HG02884 (cell line): ENCODE measurements at regions not wholly inside any gene's neighbourhood (a gene's known extent, or its start where the extent isn't known, plus 50 kb on each side); places are given as distances from the start of the nearest gene placed in this dataset.
"Not testable (repeated sequence)": the region's sequence is repeated elsewhere in the genome, so short reads cannot be mapped to it uniquely, and the experiment has no call there.

Experiments used
- ATAC-seq: cut with Tn5 transposase; IDR thresholded peaks from one replicate; pipeline ENCODE4 v1.9.1; 2021; ENCODE audit warnings: mild to moderate bottlenecking, moderate library complexity; ENCODE audit not compliant: unreplicated experiment

DNA sequence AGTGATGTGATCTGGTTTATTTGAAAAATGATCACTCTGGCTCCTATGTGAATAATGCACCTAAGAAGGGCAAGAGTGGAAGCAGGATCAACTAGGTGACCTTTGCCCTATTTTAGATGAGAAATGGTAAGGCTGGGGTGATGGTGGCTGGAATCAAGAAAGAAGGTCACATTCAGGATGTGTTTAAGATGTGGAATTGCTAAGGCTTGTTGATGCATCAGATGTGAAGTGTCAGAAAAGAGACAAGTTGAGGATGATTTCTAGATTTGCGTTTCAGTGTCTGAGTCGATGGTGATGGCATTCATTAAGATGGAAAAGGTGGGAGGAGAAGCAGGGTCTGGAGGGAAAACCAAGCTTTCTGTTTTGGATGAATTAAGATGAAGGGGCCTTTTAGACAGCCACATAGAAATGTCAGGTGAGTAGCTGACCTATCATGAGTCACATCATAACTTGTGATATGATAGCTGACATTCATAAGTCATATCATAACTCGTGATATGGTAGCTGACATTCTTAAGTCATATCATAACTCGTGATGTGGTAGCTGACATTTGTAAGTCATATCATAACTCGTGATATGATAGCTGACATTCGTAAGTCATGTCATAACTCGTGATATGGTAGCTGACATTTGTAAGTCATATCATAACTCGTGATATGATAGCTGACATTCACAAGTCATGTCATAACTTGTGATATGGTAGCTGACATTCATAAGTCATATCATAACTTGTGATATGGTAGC, 101.2 kb upstream of the SEC11C start:
- ATAC-seq = no peak

DNA sequence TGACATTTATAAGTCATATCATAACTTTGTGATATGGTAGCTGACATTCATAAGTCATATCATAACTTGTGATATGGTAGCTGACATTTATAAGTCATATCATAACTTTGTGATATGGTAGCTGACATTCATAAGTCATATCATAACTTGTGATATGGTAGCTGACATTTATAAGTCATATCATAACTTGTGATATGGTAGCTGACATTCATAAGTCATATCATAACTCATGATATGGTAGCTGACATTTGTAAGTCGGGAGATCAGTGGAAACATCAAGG, 100.7 kb upstream of the SEC11C start:
- not testable (repeated sequence) for ATAC-seq

DNA sequence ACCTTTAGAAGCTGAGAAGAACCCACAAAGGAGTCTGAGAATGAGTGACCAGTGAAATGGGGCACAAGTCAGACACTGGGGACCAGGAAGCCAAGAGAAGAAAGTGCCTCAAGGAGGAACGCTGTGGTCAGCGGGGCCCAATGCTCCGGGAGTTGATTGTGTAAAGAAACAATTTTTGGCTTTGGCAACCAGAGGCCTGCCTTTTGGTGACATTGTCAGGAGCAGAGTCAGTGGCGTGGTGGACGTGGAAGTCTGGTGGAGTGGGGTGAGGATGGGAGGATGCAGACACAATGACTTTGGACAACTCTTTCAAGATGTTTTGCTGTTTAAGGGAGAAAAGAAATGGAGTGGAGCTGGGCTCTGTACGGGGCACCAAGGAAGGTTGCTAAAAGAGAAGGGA, 100.2 kb upstream of the SEC11C start:
- ATAC-seq = no peak

DNA sequence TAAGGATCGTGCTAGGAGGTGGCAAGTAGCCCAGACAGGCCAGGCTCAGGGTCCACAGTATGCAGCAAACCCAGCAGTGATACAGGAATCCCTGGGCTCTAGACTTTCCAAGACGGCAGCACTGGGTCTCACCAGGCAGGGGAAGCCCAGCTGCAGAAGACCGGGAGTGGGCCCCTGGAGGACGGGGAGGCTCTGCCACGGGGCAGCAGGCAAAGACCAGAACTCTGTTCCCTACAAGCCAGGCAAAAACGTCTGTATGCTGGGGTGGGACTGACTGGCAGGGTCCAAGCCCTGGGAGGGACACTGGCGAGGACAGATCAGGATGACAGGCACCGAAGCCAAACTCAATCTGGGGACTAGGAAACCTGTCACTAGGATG, 98.9 kb upstream of the SEC11C start:
- no peak for ATAC-seq

DNA sequence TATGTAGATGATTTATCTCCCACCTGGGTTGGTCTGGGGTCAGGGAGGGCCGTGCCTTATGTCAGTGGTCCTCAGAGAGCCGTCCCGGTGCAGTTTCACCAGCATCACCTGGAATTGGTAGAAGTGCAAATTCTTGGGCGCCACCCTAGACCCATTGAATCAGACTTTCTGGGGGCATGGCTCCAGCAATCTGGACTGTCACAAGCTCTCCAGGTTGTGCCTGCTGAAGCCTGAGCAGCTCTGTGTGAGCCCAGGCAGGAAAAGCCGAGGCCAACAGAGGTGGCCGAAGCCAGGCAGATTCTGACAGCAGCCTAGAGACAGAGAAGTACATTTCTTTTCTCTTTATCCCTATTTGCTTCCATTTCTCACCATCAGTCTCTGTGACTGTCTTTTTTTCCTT, 98.4 kb upstream of the SEC11C start:
- ATAC-seq = no peak

DNA sequence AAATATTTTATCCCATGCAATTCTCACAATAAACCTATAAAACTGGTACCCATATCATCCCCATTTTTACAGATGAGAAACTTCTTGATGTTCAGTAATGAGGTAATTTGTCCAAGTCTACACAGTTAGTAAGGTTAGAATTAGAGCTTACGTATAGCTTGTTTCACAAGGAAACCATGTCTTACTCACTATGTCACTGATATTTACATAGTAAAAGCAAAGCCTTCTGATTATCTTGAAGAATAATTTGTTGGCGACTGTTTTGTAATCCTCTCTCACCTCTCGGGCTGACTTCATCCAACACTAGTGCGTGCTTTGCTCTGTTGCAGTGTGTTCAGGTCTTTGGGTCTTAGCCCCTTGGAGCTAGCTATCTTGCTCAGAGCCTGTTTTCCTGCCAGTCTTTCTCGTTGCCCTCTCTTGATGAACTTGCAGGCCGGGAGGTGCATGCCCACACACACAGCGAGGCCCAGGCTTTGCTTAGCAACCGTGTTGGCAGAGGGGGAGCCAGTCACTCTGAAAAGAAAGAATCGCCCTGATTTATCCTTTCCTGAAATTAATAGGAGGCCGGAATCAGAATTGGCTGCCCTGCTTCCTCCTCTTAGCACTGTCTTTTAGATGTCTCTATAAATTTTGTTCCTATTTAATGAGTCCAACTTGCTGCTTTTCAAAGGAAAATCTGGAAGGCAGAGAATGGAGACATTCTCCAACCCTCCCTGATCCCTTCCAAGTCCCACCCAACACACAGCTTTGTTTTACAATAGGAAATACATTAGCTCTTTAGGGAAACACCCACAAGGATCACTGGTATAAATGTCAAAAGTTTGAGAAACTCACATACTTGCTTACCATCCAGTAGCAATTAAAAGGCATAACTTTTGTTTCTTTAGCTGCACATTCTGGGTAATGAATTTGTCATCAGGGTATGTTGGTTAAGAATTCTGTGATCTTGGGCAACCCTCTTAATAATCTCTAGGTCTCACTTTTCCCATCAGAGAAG, 97.6 kb upstream of the SEC11C start:
- no peak for ATAC-seq

DNA sequence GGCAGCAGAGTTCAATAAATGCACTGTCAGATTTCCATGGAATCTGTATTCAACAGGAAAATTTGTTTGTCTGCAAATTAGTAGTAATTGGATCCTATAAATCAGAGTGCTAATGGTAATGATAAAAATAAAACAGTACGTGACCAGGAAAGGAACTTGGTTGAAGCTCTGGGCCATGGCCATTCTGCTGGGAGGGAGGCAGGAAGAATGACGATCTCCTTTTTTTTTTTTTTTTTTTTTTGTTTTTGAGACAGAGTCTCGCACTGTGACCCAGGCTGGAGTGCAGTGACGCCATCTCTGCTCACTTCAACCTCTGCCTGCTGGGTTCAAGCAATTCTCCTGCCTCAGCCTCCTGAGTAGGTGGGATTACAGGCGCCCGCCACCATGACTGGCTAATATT, 94.8 kb upstream of the SEC11C start:
- ATAC-seq = no peak

DNA sequence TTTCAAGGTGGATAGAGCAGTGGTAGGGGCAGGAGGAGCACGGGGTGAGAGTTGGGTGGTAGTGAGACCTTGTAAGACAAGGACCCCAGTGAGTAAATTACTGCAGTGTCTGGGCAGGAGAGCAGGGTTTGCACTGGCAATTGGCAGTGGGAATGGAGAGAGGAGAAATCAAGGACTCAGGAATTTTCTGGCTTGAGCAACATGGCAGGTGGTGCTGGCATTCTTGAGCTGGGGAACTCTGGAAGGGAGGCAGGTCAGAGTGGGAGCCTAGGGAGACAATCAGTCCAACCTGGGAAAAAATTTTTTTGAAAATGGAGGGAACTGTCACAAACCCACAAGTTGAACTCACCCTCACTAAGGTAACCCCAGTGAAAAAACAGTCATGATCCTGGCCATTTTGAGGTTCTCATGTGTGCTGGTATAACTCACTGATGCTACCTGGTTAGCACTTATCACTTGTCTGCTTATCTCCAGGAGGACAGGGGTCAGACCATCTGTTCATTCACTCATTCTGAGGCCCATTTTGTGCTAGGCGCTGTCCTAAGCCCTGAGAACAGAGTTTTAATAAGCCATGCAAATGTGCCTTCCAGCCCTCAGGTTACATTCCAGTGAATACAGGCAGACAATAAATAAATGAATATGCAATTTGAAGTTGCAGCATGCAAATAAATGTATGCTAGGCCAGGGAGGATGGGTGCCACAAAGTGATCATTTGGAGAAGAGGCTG, 92.2 kb upstream of the SEC11C start:
- no peak for ATAC-seq

DNA sequence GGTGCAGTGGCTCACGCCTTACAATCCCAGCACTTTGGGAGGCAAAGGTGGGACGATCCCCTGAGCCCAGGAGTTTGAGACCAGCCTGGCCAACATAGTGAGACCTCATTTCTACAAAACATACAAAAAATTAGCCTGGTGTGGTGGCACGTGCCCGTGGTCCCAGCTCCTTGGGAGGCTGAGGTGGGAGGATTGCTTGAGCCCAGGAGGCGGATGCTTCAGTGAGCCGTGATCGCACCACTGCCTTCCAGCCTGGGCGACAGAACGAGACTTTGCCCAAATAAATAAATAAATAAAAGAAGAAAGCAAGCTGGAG, 91.7 kb upstream of the SEC11C start:
- ATAC-seq = no peak

DNA sequence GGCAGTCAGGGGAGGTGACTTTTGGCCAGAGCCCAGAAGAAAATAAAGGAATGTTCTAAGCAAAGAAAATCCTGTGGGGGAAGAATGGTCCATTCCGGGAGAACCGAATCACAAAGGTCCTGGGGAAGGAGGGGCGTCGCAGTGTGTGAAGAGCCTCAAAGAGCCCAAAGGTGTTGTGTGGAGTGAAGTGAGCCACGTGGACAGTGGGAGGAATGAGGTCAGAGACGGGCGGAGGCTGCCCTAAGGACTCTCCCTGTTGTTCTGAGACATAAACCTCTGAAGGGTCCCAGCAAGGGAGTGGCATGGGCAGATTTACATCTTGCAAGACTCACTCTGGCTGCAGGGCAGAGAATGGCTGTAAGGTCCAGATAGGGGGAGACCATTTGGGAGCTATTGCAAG, 91.3 kb upstream of the SEC11C start:
- no peak for ATAC-seq

DNA sequence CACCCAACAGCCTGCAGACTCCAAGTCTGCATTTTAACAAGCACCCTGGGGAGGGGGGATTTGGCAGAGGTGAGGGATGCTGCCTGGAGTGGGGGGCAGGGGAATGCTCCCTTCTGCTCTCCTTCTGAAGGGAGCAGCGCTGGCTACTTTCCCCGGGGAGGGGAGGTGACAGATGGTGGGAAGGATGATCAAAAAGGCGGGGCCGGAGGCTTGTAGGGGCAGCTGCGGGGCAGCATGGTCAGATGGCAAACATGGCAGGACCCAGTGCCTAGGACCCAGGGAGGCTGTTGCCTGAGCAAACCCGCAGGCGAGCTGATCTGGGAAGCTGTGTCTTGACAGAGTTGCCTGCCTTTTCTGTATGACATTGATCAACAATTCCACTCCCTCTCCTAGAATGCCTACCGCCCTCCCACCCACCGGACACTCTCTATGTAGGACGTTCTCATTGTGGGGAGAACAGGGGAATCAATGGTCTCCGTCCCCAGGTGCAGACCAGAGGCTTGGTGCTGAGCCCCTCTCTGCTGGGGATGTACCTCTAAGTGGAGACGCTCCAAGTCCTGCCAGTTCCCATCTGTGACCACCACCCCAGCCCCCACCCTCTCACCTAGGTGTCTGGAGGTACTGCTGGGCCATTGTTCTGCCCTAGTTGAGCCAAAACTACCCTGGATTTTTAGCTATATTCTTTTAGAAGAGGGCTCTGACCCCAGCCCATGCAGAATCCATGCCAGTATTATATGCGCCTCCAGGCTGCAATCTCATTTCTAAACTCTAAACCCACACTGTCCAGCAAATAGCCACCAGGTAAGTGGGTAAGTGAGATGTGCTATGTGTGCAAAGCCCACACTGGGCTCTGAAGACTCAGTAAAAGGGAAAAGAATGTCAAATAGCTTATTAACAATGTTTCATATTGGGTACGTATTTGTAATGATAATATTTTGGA, 89.7 kb upstream of the SEC11C start:
- ATAC-seq = no peak

DNA sequence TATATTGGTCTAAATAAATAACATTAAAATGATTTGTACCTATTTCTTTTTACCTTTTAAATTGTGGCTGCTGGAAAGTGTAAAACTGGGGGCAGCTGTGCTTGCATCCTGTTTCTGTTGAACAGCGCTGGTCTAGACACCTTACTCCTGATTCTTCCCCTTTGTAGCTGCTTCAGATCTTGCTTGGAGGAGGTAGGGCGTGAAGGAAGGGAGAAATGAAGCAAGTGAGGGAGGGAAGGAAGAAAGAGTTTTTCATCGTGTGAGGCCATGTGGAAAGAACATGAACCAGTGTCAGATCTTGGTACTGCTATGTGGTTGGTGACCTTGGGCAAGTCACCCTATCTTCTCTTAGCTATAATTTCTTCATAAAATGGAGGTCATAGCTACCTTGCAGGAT, 89.0 kb upstream of the SEC11C start:
- ATAC-seq = no peak

DNA sequence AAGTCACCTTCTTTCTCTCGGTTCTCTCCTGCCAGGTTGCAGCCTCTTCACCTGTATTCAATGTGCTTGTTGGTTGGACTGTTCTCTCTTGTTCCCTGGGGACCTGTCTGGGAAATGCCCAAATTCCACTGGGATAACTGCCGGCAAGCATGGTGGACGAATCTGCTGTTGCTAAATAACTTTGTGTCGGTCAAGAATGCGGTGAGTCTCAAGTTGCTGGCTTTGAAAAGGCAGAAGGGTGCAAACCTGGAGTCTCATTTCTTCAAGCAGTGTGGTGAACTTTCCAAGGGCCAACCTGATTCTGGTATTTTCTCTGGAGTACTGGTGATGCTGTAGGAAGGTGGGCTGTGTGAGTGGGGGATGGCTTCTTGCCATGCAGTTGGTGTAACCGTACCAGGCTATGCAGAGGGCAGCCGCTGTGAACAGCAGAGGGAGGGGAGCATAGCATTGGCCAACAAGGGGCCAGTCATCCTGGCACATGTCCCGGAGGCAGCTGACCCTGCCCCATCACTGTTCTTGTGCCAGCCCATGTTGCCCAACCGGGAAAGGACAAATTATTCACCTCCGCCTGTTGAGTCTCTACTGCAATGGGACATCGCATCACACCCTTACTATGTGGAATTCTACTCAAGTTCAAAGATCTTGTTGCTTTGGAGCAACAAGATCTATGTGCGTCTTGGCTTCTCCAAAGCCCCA, 88.1 kb upstream of the SEC11C start:
- ATAC-seq = no peak

DNA sequence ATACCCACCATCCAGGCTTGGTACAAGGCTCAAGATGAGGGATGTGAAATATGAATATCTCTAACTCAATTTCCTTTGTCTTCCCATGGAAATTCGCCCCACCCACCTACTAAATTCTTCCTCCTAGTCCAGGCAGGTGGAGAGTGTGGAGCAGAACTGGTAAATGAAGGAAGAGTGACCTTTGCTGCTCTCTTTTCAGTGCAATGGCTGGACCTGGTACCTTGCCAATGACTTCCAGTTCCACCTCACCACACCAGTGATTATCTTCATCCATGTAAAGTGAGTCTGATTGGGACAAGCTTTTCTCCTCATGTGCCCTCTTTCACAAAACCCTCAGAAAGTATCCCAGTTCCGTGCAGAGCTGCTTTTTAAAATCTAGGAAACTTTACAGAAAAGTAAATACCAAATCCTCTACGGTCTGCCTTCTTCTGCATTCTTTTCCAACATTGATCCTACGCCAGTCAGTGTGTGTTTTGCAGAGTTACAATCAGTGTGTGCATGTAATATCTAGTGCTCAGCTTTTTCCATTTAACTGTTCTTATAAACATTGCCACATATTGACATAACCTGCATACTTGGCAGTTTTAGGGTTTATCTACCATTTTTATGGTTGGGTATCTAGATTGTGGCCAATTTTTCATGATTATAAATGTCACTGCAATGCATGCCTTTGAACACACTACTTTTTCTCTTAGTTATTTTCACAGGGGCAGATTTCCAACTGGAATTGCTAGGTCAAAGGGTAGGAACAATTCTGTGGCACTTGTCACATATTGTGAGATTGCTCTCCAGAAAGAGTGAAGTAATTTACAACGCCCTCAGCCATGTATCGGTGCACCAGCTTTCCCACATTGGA, 86.5 kb upstream of the SEC11C start:
- no peak for ATAC-seq

DNA sequence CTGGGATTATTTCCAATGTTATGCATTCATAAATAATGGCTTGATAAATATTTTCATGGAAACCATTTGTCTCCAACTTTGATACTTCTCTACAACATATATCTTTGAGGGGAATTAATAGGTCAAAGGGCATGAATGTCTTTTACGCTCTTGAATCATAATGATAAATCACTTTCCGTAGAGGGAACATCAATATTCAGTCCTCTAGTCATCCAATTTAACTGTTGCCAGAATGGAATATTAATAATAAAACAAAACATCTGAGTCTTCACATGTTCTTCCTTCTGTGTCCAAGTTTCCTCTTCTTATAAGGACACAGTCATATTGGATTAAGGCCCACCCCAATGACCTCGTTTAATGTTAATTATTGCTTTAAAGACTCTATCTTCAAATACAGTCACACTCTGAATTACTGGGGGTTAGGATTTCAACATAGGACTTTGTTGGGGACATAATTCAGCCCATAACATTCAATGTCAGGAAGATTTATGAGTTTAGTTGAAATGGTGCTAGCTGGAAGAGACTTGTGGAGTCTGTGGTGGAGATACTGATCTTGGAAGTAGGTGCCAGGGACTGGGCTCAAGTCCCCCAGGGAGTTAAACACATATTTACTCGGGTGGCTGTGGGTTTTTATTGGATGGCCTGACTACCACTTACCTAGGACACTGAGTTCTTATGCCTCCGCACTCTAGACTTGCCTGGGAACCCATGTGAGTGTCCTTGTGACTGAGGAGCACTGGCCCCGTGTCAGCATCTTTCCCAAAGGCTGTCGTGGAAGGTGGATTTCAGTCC, 85.0 kb upstream of the SEC11C start:
- no peak for ATAC-seq

DNA sequence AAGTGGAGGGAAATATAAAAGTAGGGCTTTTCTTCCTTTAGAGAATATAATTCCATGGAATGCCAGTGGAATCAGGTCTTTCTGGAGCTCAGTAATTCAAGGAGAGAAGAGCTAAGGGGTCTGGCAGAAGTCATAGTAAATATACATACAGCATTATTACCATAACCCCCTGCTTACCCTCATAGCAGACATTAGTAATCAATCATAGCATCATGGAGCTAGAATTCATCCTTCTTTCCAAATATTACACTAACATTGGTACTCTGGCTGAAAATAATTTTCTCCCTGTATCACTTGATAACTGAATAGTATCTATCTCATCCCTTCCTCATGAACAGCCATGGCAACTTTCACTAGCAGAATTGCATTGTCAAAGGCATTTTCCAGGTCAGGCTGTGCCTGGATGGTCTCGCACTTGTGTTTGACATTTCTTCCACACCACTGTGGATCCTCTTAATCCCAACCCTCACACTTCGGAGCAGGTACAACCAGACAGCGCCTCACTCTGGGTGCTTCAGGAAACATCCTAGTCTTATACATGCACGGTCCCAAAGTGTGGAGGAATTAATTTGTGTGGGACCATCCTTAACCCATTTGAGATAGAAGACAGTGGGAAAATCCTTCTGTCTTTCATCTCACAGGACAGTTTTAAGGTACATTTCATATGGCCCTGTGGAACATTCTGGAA, 84.2 kb upstream of the SEC11C start:
- no peak for ATAC-seq

DNA sequence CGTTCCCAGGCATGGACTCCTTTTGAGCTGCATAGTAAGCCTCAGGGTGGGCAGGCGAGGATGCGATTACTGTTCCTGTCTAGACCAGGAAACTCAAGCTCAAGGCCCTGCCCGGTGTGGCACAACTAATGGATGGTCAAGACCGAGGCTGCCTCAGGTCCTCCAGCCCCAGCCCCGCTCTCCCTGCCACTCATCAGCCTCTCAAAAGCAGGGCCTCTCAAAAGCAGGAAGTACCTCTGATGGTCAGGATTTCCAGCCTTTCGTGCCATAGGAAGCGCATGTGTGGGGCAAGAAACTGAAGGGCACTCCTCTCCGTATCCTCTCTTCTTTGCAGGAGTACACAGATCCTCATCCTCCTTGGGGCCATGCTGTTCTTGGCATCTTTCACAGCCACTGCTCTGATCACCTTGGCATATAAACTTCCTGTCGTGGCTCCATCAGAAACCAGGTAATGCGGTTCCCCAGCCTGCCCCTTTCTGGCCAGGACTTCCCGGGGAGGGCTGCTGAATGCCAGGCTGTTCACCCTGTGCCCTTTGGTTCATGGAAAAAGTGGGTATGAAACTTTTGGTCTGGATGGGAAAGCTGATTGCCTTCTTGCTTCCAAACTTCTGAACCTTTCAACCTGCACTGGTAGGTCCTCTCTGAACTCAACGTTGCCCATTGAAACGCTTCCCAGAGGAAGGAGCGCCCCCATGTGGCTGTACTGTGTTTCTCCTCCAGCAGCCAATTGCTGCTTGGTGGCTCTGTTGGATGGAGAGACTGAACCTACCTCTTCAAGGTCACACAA, 82.8 kb upstream of the SEC11C start:
- no peak for ATAC-seq
